Astrocyte (in vitro differentiated cells and primary cell): ENCODE measurements at regions not wholly inside any gene's neighbourhood (a gene's known extent, or its start where the extent isn't known, plus 50 kb on each side); places are given as distances from the start of the nearest gene placed in this dataset.

Experiments used
- EZH2 ChIP-seq: IDR thresholded peaks from 2 replicates; pipeline ENCODE4 v1.6.1; 2012; ENCODE audit warnings: mild to moderate bottlenecking, low read length, inconsistent platforms; ENCODE audit not compliant: insufficient read depth
- TF ChIP-seq, protein P1 (sequence below): IDR thresholded peaks from 2 replicates; pipeline ENCODE4 v1.5.1; 2011; ENCODE audit warnings: low read depth, mild to moderate bottlenecking, inconsistent platforms, low read length, moderate library complexity; ENCODE audit not compliant: insufficient read depth

- TF ChIP-seq, protein P1, sequence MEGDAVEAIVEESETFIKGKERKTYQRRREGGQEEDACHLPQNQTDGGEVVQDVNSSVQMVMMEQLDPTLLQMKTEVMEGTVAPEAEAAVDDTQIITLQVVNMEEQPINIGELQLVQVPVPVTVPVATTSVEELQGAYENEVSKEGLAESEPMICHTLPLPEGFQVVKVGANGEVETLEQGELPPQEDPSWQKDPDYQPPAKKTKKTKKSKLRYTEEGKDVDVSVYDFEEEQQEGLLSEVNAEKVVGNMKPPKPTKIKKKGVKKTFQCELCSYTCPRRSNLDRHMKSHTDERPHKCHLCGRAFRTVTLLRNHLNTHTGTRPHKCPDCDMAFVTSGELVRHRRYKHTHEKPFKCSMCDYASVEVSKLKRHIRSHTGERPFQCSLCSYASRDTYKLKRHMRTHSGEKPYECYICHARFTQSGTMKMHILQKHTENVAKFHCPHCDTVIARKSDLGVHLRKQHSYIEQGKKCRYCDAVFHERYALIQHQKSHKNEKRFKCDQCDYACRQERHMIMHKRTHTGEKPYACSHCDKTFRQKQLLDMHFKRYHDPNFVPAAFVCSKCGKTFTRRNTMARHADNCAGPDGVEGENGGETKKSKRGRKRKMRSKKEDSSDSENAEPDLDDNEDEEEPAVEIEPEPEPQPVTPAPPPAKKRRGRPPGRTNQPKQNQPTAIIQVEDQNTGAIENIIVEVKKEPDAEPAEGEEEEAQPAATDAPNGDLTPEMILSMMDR, result no peak
- TF ChIP-seq EZH2, result no peak
These were observed 60.1 kb upstream of the ECE1 start for GRCh38 chr1:21350202-21350885.
